Psoas muscle (tissue), 7 donors: ENCODE measurements at regions not wholly inside any gene's neighbourhood (a gene's known extent, or its start where the extent isn't known, plus 50 kb on each side); places are given as distances from the start of the nearest gene placed in this dataset.

Experiments
- ATAC-seq, 4 donors: fragments of 200-7000 bp; cut with Tn5 transposase; one replicate each; pipeline ENCODE4 v1.9.1; 2020; ENCODE audit warnings: moderate library complexity in 3 of 4, mild to moderate bottlenecking in 2 of 4
- DNase-seq, 2 donors: peaks; one replicate each; pipeline ENCODE4 v3.0.0-alpha.2; 2020
- H3K27ac ChIP-seq: fragments of 200-600 bp; one replicate; pipeline ENCODE4 v1.8.0; 2022
- H3K27me3 ChIP-seq, 3 donors: fragments of 200-600 bp in 1 of 3; one replicate each; pipeline versions ENCODE4 v1.6.1 to v1.8.0; 2013 to 2022; ENCODE audit warnings: low read length in 2 of 3, mild to moderate bottlenecking in 2 of 3, moderate library complexity in 1 of 3; ENCODE audit not compliant: insufficient read depth in 3 of 3
- H3K36me3 ChIP-seq, 2 donors: fragments of 200-600 bp in 1 of 2; one replicate each; pipeline versions ENCODE4 v1.6.1 to v1.8.0; 2013 to 2022; ENCODE audit warnings: low read depth in 1 of 2, mild to moderate bottlenecking in 1 of 2, moderate library complexity in 1 of 2; ENCODE audit not compliant: insufficient read depth in 1 of 2
- H3K4me1 ChIP-seq: fragments of 200-600 bp; one replicate; pipeline ENCODE4 v1.8.0; 2022
- H3K4me3 ChIP-seq: fragments of 200-600 bp; one replicate; pipeline ENCODE4 v1.8.0; 2022; ENCODE audit warnings: mild to moderate bottlenecking
- H3K9me3 ChIP-seq: fragments of 200-600 bp; one replicate; pipeline ENCODE4 v1.8.0; 2022
- CTCF ChIP-seq: fragments of 200-600 bp; IDR thresholded peaks from one replicate; pipeline ENCODE4 v1.8.0; 2022; ENCODE audit warnings: antibody characterized with exemption
- WGBS, 3 donors: extraction: QIAGEN DNeasy Blood & Tissue Kit; methylation state at CpG; one replicate each; pipeline versions ENCODE4 v1.1.6 to v1.1.7; 2013; 5-methylcytosine and 5-hydroxymethylcytosine counted together
- intact Hi-C, 2 donors: fragments of 100-400 bp; cut with DNase I; formaldehyde crosslinking; loops; one replicate each; pipeline versions ENCODE4 v1.11.0 to v1.14.2; 2022
- donor health status: healthy with polysubstance abuse.
- donor health status: DM: no; HTN: no; CAD: no; lungs with moderate emphysema.
- donor health status: Bipolar disorder and iron deficiency.
- donor health status: healthy.
- donor health status: DM: yes; HTN: yes; CAD: no.
- donor health status: DM: no; HTN: no; CAD: no.
- donor health status: DM: yes; HTN: yes; CAD: no.

GRCh38 chr12:92326877-92327276, 181.2 kb upstream of the BTG1 start:
- Histone ChIP-seq H3K27me3 (no peaks in the 10 kb centered on the region), H3K9me3 (no peaks in the 10 kb centered on the region), H3K27ac (no peak overlapping the region), H3K36me3 (no peaks in the 10 kb centered on the region), H3K4me1 (no peaks in the 10 kb centered on the region), H3K4me3 (no peak overlapping the region)
- no peak for ATAC-seq
- intact Hi-C loops = no loop called here
- no peak for TF ChIP-seq CTCF
- 87 to 95% (median 90%) methylated on average over 5 of the region's 5 CpGs for WGBS, 3 donors
- DNase-seq = no peak

- Histone ChIP-seq H3K36me3 (no peaks in the 10 kb centered on the region), H3K27ac (no peak overlapping the region), H3K4me1 (no peaks in the 10 kb centered on the region), H3K9me3 (peaks cover 10% of the 10 kb centered on the region), H3K4me3 (no peak overlapping the region), H3K27me3 (no peaks in the 10 kb centered on the region)
- intact Hi-C loops = no loop called here
- ATAC-seq (no peak), DNase-seq (no peak)
- no peak for TF ChIP-seq CTCF
- WGBS, 3 donors = 65 to 77% (median 72%) methylated on average over 3 of the region's 3 CpGs
These were observed 179.3 kb upstream of the BTG1 start for GRCh38 chr12:92324849-92325500.

GRCh38 chr12:92312463-92312964, 166.9 kb upstream of the BTG1 start:
- no peak overlapping the region for H3K27ac ChIP-seq
- ATAC-seq = no peak

GRCh38 chr12:92304371-92305055, 158.9 kb upstream of the BTG1 start:
- Histone ChIP-seq H3K27me3 (no peaks in the 10 kb centered on the region), H3K27ac (no peak overlapping the region), H3K4me3 (no peak overlapping the region), H3K4me1 (peaks cover 4% of the 10 kb centered on the region), H3K9me3 (no peaks in the 10 kb centered on the region), H3K36me3 (no peaks in the 10 kb centered on the region)
- WGBS, 3 donors = 45 to 47% (median 45%) methylated on average over 5 of the region's 5 CpGs
- ATAC-seq = no peak
- intact Hi-C loops = no loop called here
- no peak for DNase-seq
- TF ChIP-seq CTCF = no peak

More at GRCh38 chr12:92312463-92312964, 166.9 kb upstream of the BTG1 start:
- Histone ChIP-seq H3K36me3 (no peaks in the 10 kb centered on the region), H3K27me3 (no peaks in the 10 kb centered on the region), H3K4me1 (no peaks in the 10 kb centered on the region), H3K4me3 (no peak overlapping the region), H3K9me3 (no peaks in the 10 kb centered on the region)
- WGBS, 3 donors = 78 to 82% (median 79%) methylated on average over 2 of the region's 2 CpGs
- DNase-seq = no peak
- no peak for TF ChIP-seq CTCF
- intact Hi-C loops = no loop called here
